ENCODE measurements at regions not wholly inside any gene's neighbourhood (a gene's known extent, or its start where the extent isn't known, plus 50 kb on each side); places are given as distances from the start of the nearest gene placed in this dataset.
"Not testable (repeated sequence)": the region's sequence is repeated elsewhere in the genome, so short reads cannot be mapped to it uniquely, and the experiment has no call there.

- no peak for FAIRE-seq
- no peak for DNase-seq (ENCODE audit: insufficient read length, low spot score)
Observed at GRCh38 chr22:35475545-35475944, 65.1 kb upstream of the RASD2 start.

DNA sequence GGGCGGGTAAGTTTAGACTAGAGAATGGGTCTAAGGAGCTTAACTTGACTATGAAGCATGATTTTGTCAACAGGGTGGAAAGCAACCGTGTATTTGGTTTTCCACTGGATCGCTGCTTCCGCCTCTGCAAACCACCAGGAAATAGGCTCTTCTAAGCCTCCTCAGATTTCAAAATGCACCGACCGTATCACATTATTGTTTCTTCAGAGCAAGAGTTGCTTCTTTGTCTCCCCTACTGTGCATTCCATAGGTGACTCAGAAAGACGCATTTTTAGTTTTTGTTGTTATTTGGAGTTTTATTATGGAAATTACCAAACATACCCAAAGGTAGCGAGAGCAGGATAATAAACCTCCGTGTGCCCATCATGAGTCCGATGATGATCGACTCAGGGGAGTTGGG is 64.3 kb upstream of the RASD2 start:
- FAIRE-seq (no peak), DNase-seq (ENCODE audit: insufficient read length, low spot score) (peak; percentile 28)

DNA sequence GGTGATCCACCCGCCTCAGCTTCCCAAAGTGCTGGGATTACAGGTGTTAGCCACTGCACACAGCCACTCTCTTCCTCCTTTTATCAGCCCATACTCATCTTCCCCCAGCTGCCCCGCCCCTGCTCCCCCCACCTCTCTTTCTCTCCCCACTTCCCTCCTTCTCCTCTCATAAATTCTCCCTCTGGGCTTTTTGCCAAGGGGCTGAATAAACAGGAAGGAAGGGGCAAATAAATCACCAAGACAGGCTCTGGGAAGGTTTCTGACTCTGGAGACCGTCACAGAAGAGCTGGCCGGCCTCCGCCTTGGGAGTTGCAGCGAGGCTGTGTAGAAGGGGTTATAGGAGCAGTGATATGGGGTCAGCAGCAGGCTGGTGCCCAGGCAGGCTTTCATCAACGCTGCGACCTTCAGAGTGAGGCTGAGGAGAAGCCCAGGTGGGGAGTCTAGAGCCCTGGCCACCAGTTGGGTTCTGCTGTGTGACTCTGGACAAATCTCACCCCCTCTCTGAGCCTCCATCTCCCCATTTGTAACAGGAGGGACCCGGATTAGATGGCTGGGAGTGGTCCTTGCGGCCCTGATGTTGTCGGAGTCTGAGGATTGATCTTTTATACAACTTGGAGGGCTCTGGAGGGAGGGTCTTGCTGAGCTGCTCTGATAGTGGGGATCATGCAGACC is 62.6 kb upstream of the RASD2 start:
- no peak for FAIRE-seq
- DNase-seq (ENCODE audit: insufficient read length, low spot score), result peak; percentile 82

GRCh38 chr22:35478633-35479107 is 62.0 kb upstream of the RASD2 start:
- no peak for FAIRE-seq
- DNase-seq (ENCODE audit: insufficient read length, low spot score), result no peak

- no peak for FAIRE-seq
- DNase-seq (ENCODE audit: insufficient read length, low spot score), result no peak
Observed at GRCh38 chr22:35479359-35479758, 61.3 kb upstream of the RASD2 start.

- DNase-seq (ENCODE audit: insufficient read length, low spot score) (no peak), FAIRE-seq (no peak)
Observed at GRCh38 chr22:35479985-35480550, 60.6 kb upstream of the RASD2 start.

GRCh38 chr22:35480627-35481550 is 59.7 kb upstream of the RASD2 start:
- FAIRE-seq (no peak), DNase-seq (ENCODE audit: insufficient read length, low spot score) (no peak)

- DNase-seq (ENCODE audit: insufficient read length, low spot score) (no peak), FAIRE-seq (no peak)
Observed at GRCh38 chr22:35482311-35482710, 58.3 kb upstream of the RASD2 start.

DNA sequence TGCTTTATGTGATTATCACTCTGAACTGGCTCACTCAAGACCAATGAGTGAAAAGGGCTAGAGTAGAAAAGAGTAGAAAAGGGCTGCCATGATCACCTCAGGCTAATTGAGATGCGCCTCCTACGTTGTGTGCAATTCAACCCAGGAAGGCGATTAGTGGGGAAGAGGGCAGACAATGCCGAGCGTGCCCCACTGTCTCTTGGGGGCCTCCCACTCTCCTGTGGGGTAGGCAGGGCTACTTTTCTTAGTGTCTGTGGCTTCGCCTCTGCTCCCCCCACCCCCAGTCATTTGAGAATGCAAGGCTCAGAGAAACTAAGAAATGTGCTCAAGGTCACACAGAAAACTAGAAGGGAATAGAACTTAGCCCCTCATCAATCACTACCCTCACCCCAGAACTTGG is 57.7 kb upstream of the RASD2 start:
- FAIRE-seq, result no peak

GRCh38 chr22:35483730-35484129 is 56.9 kb upstream of the RASD2 start:
- FAIRE-seq, result no peak
- DNase-seq (ENCODE audit: insufficient read length, low spot score), result no peak

More for the DNA sequence above, 57.7 kb upstream of the RASD2 start:
- DNase-seq (ENCODE audit: insufficient read length, low spot score), result no peak

DNA sequence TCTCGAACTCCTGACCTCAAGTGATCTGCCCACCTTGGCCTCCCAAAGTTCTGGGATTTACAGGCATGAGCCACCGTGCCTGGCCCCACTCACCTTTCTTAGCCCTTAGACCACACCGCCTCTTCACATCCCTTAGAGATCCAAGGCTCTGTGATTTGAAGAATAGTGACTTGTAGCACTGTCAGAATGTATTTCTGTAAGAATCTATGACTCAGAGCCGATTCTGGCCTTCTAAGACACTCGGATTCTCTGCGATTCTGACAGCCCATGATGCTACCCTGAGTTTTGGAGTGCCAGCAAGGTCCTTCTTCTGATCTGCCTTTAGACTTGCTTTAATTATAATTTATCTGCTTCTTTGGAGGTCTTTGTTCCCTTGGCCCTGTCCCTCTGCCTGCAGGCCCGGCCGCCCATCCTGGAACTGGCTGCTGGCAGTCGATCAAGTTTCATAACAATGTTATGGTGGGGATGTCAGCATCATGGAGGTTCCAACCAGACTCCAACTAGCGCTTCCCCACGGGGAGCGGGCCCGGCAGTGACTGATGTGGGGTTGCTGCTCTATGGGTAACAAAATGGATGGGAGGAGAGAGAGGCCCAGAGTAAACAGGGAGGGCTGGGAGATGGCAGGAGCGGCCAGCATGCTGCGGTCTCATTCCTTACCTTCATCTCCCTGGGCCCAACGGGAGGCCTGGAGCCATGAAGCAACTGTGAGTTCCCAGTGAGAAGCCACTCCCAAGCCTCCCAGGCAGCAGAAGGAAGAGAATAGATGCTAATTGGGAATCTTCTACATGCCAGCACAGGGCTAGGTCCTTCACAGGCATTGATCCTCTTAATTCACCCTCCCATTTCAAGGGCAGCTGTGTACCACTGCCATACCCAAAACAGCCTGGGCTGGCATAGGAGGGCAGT is 55.7 kb upstream of the RASD2 start:
- DNase-seq (ENCODE audit: insufficient read length, low spot score) (no peak), FAIRE-seq (no peak)

DNA sequence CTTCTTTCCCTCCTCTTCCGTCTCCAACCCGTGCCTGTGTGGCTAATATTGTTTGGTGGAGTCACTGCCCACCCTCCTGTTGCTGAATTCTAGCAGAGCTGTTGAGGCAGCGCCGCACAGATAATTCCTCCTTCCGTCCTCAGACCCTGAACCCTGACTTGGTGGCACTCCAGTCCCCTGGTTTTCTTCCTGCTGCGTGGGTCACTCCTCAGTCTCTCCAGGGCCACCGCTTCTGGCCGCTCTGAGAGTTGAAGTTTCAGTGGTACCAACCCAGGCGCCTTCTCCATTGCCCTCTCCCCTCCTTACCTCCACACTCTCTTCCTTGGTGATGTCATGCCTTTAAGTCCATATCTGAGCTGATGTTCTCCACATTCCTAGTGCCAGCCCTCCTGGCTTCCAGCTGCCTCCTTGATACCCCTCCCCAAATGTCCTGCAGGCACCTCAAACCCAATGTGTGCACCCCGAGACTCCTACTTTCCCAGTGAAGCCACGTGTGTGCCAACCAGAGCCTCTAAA is 54.5 kb upstream of the RASD2 start:
- no peak for FAIRE-seq

DNA sequence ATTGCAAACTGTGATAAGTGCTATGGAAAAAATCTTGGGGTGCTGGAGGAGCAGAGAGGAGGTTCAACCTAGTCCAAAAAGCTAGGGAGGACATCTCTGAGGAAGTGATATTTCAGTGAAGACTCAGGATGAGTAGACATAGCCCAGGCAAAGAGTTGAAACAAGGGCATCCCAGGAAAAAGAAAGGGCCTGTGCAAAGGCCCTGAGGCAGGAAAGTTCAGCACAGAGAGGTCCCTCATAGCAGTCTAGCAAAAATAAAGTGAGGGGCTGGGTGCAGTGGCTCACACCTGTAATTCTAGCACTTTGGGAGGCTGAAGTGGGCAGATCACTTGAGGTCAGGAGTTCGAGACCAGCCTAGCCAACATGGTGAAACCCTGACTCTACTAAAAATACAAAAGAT is 53.0 kb upstream of the RASD2 start:
- not testable (repeated sequence) for FAIRE-seq

More for the DNA sequence above, 54.5 kb upstream of the RASD2 start:
- no peak for DNase-seq (ENCODE audit: insufficient read length, low spot score)

GRCh38 chr22:35488513-35488912 is 52.1 kb upstream of the RASD2 start:
- DNase-seq (ENCODE audit: insufficient read length, low spot score) (no peak), FAIRE-seq (no peak)

More for the DNA sequence above, 53.0 kb upstream of the RASD2 start:
- not testable (repeated sequence) for DNase-seq (ENCODE audit: insufficient read length, low spot score)

DNA sequence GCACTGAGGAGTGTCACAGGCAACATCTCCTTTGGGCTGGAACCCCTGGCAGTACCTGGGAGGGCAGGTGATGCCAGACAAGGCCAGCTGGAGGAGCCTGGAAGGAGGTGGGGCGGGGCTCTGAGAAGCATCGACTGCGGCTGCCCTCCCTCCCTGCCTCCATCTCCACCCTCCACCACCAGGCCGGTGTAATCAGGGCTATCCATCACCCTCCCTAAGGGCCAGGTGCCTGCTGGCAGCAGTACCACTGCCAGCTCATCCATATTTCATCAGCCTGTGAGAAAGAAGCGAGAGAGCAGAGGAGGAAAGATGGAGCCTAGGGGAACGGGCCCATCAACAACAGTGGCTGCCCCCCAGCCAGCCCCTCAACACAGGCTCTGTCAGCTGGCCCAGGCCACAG is 51.4 kb upstream of the RASD2 start:
- FAIRE-seq, result no peak
- DNase-seq (ENCODE audit: insufficient read length, low spot score), result no peak
